ENCODE measurements at regions not wholly inside any gene's neighbourhood (a gene's known extent, or its start where the extent isn't known, plus 50 kb on each side); places are given as distances from the start of the nearest gene placed in this dataset.
A peak's percentile ranks its signal among the peaks of the same experiment; 100 is the strongest.

GRCh38 chr10:60560451-60560850, 170.8 kb upstream of the ANK3 start:
- TF ChIP-seq CTCF (IDR thresholded peaks at IDR 0.05; ENCODE audit: low read depth, low read length, missing control alignments): no peak
- in situ Hi-C loops (cut with HindIII; ENCODE audit: low sequenced_read_pairs): no loop called here

GRCh38 chr10:60555700-60556099, 166.0 kb upstream of the ANK3 start:
- DNase-seq (ENCODE audit: low read depth): no peak
- in situ Hi-C loops (cut with HindIII; ENCODE audit: low sequenced_read_pairs): no loop called here
- TF ChIP-seq CTCF (IDR thresholded peaks at IDR 0.05; ENCODE audit: low read depth, low read length, missing control alignments): no peak
- no peak overlapping the region for H3K4me3 ChIP-seq (ENCODE audit: low read depth, low read length)

More at GRCh38 chr10:60560451-60560850, 170.8 kb upstream of the ANK3 start:
- DNase-seq (ENCODE audit: low read depth): no peak
- no peak overlapping the region for H3K4me3 ChIP-seq (ENCODE audit: low read depth, low read length)

GRCh38 chr10:60549686-60550085, 160.0 kb upstream of the ANK3 start:
- peak; percentile 5 for DNase-seq (ENCODE audit: low read depth)
- in situ Hi-C loops (cut with HindIII; ENCODE audit: low sequenced_read_pairs): loop anchor here (5.0 kb wide), 1 partner anchor 68 kb away; no protein-coding TSS in a partner anchor

GRCh38 chr10:60542657-60543056, 153.0 kb upstream of the ANK3 start:
- in situ Hi-C loops (cut with HindIII; ENCODE audit: low sequenced_read_pairs): no loop called here
- no peak for DNase-seq (ENCODE audit: low read depth)
- H3K4me3 ChIP-seq (ENCODE audit: low read depth, low read length): no peak overlapping the region
- no peak for TF ChIP-seq CTCF (IDR thresholded peaks at IDR 0.05; ENCODE audit: low read depth, low read length, missing control alignments)

More at GRCh38 chr10:60549686-60550085, 160.0 kb upstream of the ANK3 start:
- no peak overlapping the region for H3K4me3 ChIP-seq (ENCODE audit: low read depth, low read length)
- peak; percentile 27 for TF ChIP-seq CTCF (IDR thresholded peaks at IDR 0.05; ENCODE audit: low read depth, low read length, missing control alignments)

- in situ Hi-C loops (cut with HindIII; ENCODE audit: low sequenced_read_pairs): no loop called here
- no peak overlapping the region for H3K4me3 ChIP-seq (ENCODE audit: low read depth, low read length)
- no peak for TF ChIP-seq CTCF (IDR thresholded peaks at IDR 0.05; ENCODE audit: low read depth, low read length, missing control alignments)
- no peak for DNase-seq (ENCODE audit: low read depth)
Measured at GRCh38 chr10:60541451-60541850, 151.8 kb upstream of the ANK3 start.

- TF ChIP-seq CTCF (IDR thresholded peaks at IDR 0.05; ENCODE audit: low read depth, low read length, missing control alignments): no peak
- H3K4me3 ChIP-seq (ENCODE audit: low read depth, low read length): no peak overlapping the region
- in situ Hi-C loops (cut with HindIII; ENCODE audit: low sequenced_read_pairs): no loop called here
- DNase-seq (ENCODE audit: low read depth): no peak
Measured at GRCh38 chr10:60537697-60538096, 148.0 kb upstream of the ANK3 start.

Measured in astrocyte of the cerebellum (primary cell).